ENCODE measurements at regions not wholly inside any gene's neighbourhood (a gene's known extent, or its start where the extent isn't known, plus 50 kb on each side); places are given as distances from the start of the nearest gene placed in this dataset.

DNA sequence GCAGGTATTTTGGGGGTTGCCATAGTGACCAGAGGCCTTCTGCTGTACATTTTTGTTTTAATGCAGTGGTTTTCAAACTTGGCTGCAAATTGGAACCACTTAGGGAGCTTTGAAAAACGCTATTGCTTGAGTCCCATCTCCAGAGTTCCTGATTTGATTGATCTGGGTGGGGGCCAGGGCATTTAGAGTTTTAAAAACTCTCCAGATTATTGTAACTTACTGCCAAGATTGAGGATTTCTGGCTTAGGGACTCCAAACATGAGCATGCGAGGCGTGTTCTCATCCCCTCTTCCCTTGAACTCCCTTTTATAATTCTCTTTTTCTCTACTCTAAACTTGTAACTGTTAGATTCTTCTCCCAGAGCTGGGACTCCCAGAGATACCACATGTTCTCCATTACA is 340.8 kb upstream of the SUCLG2 start:
- TF ChIP-seq, protein P1, sequence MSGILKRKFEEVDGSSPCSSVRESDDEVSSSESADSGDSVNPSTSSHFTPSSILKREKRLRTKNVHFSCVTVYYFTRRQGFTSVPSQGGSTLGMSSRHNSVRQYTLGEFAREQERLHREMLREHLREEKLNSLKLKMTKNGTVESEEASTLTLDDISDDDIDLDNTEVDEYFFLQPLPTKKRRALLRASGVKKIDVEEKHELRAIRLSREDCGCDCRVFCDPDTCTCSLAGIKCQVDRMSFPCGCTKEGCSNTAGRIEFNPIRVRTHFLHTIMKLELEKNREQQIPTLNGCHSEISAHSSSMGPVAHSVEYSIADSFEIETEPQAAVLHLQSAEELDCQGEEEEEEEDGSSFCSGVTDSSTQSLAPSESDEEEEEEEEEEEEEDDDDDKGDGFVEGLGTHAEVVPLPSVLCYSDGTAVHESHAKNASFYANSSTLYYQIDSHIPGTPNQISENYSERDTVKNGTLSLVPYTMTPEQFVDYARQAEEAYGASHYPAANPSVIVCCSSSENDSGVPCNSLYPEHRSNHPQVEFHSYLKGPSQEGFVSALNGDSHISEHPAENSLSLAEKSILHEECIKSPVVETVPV (CRISPR knock-in tag; IDR thresholded peaks at IDR 0.05) = no peak
- TF ChIP-seq ZFP3 (CRISPR knock-in tag; IDR thresholded peaks at IDR 0.05) = no peak
- TF ChIP-seq RARB (CRISPR knock-in tag; IDR thresholded peaks at IDR 0.05) = no peak
- no peak for TF ChIP-seq TOX (CRISPR knock-in tag; IDR thresholded peaks at IDR 0.05; ENCODE audit: borderline replicate concordance)
- TF ChIP-seq TCF4 (CRISPR knock-in tag; IDR thresholded peaks at IDR 0.05; ENCODE audit: borderline replicate concordance) = no peak
- no peak for TF ChIP-seq OSR1 (CRISPR knock-in tag; IDR thresholded peaks at IDR 0.05)
- TF ChIP-seq CREB5 (CRISPR knock-in tag; IDR thresholded peaks at IDR 0.05; ENCODE audit: low read depth) = no peak
- TF ChIP-seq ZNF8 (CRISPR knock-in tag; IDR thresholded peaks at IDR 0.05) = no peak
- no peak for TF ChIP-seq CSDC2 (CRISPR knock-in tag; IDR thresholded peaks at IDR 0.05)
- no peak for TF ChIP-seq ZFP30 (CRISPR knock-in tag; IDR thresholded peaks at IDR 0.05)
- TF ChIP-seq TSHZ2 (CRISPR knock-in tag; IDR thresholded peaks at IDR 0.05) = no peak
- TF ChIP-seq ZC3H10 (CRISPR knock-in tag; IDR thresholded peaks at IDR 0.05) = no peak

Measured in SK-N-SH treated with all-trans-retinoic acid at 6 μM for 48 hours (cell line).